GM10266 (cell line): ENCODE measurements at regions not wholly inside any gene's neighbourhood (a gene's known extent, or its start where the extent isn't known, plus 50 kb on each side); places are given as distances from the start of the nearest gene placed in this dataset.

Source experiments
- DNase-seq: peaks from one replicate; pipeline ENCODE4 v3.0.0; 2012; ENCODE audit errors: extremely low spot score
- TF ChIP-seq, protein P1 (sequence below): IDR thresholded peaks from 2 replicates; pipeline ENCODE4 v1.5.1; 2012; ENCODE audit warnings: mild to moderate bottlenecking, low read depth; ENCODE audit not compliant: control insufficient read depth, insufficient read depth; ENCODE audit errors: missing control alignments

GRCh38 chr12:59191372-59191771 is 271.1 kb upstream of the LRIG3 start:
- TF ChIP-seq, protein P1, sequence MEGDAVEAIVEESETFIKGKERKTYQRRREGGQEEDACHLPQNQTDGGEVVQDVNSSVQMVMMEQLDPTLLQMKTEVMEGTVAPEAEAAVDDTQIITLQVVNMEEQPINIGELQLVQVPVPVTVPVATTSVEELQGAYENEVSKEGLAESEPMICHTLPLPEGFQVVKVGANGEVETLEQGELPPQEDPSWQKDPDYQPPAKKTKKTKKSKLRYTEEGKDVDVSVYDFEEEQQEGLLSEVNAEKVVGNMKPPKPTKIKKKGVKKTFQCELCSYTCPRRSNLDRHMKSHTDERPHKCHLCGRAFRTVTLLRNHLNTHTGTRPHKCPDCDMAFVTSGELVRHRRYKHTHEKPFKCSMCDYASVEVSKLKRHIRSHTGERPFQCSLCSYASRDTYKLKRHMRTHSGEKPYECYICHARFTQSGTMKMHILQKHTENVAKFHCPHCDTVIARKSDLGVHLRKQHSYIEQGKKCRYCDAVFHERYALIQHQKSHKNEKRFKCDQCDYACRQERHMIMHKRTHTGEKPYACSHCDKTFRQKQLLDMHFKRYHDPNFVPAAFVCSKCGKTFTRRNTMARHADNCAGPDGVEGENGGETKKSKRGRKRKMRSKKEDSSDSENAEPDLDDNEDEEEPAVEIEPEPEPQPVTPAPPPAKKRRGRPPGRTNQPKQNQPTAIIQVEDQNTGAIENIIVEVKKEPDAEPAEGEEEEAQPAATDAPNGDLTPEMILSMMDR: no peak
- DNase-seq: no peak

- TF ChIP-seq, protein P1: no peak
- no peak for DNase-seq
Measured at GRCh38 chr12:59186451-59186850, 266.1 kb upstream of the LRIG3 start.

- DNase-seq: no peak
- TF ChIP-seq, protein P1: no peak
Measured at GRCh38 chr12:59185295-59185694, 265.0 kb upstream of the LRIG3 start.

GRCh38 chr12:59182658-59183455 is 262.6 kb upstream of the LRIG3 start:
- no peak for DNase-seq
- TF ChIP-seq, protein P1: no peak

DNA sequence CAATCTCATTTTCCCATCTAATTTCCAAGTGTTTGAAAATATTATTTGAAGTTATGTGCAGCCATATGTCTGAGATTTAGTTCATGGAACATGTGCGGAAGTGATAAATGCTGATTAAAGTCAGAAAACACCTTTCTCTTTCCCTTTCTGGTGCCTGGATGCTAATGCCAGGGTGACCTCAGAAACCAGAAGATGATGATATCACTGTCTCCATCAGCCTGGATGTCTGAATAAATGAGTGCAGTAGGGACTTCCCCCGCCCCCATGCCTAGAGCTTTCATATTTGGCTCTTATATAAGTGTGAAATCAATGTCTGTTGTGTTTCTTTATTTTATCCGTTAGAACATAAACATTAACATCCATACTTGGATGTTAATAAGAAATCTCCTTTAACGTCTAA is 261.9 kb upstream of the LRIG3 start:
- DNase-seq: no peak

DNA sequence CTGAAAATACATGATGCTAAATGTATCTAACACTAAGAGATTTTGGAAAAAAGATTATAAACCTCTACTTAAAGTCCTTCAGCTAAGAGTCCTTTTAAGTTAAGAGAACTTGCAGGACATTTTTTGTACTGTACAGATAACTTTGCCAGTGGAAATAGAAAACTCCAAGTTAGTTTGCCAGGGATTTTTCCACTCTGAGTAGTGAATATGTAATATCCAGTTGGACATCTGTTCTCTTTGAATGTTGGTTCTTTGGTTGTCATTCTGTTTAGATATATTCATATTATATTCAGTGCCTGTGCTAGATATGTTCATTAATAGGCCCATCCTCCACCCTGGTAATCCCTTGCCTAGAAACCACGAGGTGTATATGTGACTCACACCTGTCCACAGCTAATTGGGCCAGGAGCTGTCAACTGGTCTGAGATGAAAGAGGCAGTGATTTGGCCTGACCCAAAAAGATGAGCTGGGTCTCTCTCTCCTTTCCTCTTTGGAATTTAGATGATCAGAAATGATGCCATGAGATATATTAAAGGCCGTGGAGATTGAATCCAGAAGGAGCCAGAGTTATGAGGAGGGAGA is 261.0 kb upstream of the LRIG3 start:
- no peak for DNase-seq
- TF ChIP-seq, protein P1: no peak

More for the DNA sequence above, 261.9 kb upstream of the LRIG3 start:
- TF ChIP-seq, protein P1: no peak

- TF ChIP-seq, protein P1: no peak
- DNase-seq: no peak
Measured at GRCh38 chr12:59179231-59179630, 258.9 kb upstream of the LRIG3 start.
